Mesenchymal stem cell (in vitro differentiated cells and primary cell): ENCODE measurements at regions not wholly inside any gene's neighbourhood (a gene's known extent, or its start where the extent isn't known, plus 50 kb on each side); places are given as distances from the start of the nearest gene placed in this dataset.

Experiments
- DNase-seq: peaks from one replicate; pipeline ENCODE4 v3.0.0-alpha.2; 2013
- H2AFZ ChIP-seq: one replicate; pipeline ENCODE4 v1.6.1; 2013; ENCODE audit warnings: low read depth, mild to moderate bottlenecking, control low read depth, inconsistent platforms, low read length, moderate library complexity
- H2AK5ac ChIP-seq: 2 replicates; pipeline ENCODE4 v1.6.1; 2013; ENCODE audit warnings: low read length, moderate library complexity, mild to moderate bottlenecking, inconsistent platforms; ENCODE audit not compliant: severe bottlenecking
- H2BK120ac ChIP-seq: one replicate; pipeline ENCODE4 v1.6.1; 2013; ENCODE audit warnings: low read depth, mild to moderate bottlenecking, inconsistent platforms, low read length, moderate library complexity
- H2BK12ac ChIP-seq, 2 experiments: one replicate each; pipeline ENCODE4 v1.6.1; 2013; ENCODE audit warnings: inconsistent platforms in 2 of 2, low read length in 2 of 2, mild to moderate bottlenecking in 2 of 2, moderate library complexity in 2 of 2, control low read depth in 1 of 2
- H2BK15ac ChIP-seq: one replicate; pipeline ENCODE4 v1.6.1; 2013; ENCODE audit warnings: mild to moderate bottlenecking, low read depth, inconsistent platforms; ENCODE audit not compliant: poor library complexity, severe bottlenecking
- H2BK5ac ChIP-seq: 2 replicates; pipeline ENCODE4 v1.6.1; 2013; ENCODE audit warnings: low read depth, mild to moderate bottlenecking, low read length, control low read depth, inconsistent platforms; ENCODE audit not compliant: poor library complexity, severe bottlenecking
- H3K14ac ChIP-seq, 2 experiments: one replicate each; pipeline ENCODE4 v1.6.1; 2013; ENCODE audit warnings: inconsistent platforms in 2 of 2, low read length in 2 of 2, control low read depth in 1 of 2, mild to moderate bottlenecking in 1 of 2, moderate library complexity in 1 of 2
- H3K18ac ChIP-seq, 2 experiments: one replicate each; pipeline ENCODE4 v1.6.1; 2013; ENCODE audit warnings: inconsistent platforms in 2 of 2, low read length in 2 of 2, control low read depth in 1 of 2, low read depth in 1 of 2, mild to moderate bottlenecking in 1 of 2
- H3K23ac ChIP-seq, 2 experiments: one replicate each; pipeline ENCODE4 v1.6.1; 2013; ENCODE audit warnings: inconsistent platforms in 2 of 2, low read length in 2 of 2, mild to moderate bottlenecking in 2 of 2, moderate library complexity in 2 of 2, control low read depth in 1 of 2
- H3K27ac ChIP-seq: 2 replicates; pipeline ENCODE4 v1.5.1; 2013; ENCODE audit warnings: mild to moderate bottlenecking, moderate library complexity, low read length, control low read depth, inconsistent platforms; ENCODE audit not compliant: poor library complexity, severe bottlenecking
- H3K27me3 ChIP-seq, 2 experiments: 2 replicates each; pipeline versions ENCODE4 v1.6.1 to v1.7.0; 2013; ENCODE audit warnings: low read length in 2 of 2, mild to moderate bottlenecking in 2 of 2, moderate library complexity in 2 of 2, control low read depth in 1 of 2, inconsistent platforms in 1 of 2; ENCODE audit not compliant: control insufficient read depth in 1 of 2, insufficient read depth in 1 of 2
- H3K36me3 ChIP-seq, 2 experiments: 2 replicates each; pipeline versions ENCODE4 v1.6.1 to v1.7.0; 2013; ENCODE audit warnings: low read length in 2 of 2, control low read depth in 1 of 2, inconsistent platforms in 1 of 2, low read depth in 1 of 2, mild to moderate bottlenecking in 1 of 2; ENCODE audit not compliant: insufficient read depth in 2 of 2, control insufficient read depth in 1 of 2
- H3K4ac ChIP-seq, 2 experiments: one replicate each; pipeline ENCODE4 v1.6.1; 2013; ENCODE audit warnings: inconsistent platforms in 2 of 2, low read length in 2 of 2, mild to moderate bottlenecking in 2 of 2, moderate library complexity in 2 of 2, control low read depth in 1 of 2, low read depth in 1 of 2
- H3K4me1 ChIP-seq: 2 replicates; pipeline ENCODE4 v1.6.1; 2013; ENCODE audit warnings: low read depth, low read length, control low read depth; ENCODE audit not compliant: control insufficient read depth, insufficient read depth
- H3K4me2 ChIP-seq: 2 replicates; pipeline ENCODE4 v1.6.1; 2013; ENCODE audit warnings: low read length, mild to moderate bottlenecking, inconsistent platforms; ENCODE audit not compliant: poor library complexity, severe bottlenecking
- H3K4me3 ChIP-seq, 2 experiments: 2 replicates each; pipeline versions ENCODE4 v1.5.1 to v1.7.0; 2013; ENCODE audit warnings: low read length in 2 of 2, mild to moderate bottlenecking in 2 of 2, control low read depth in 1 of 2, low read depth in 1 of 2; ENCODE audit not compliant: insufficient read depth in 1 of 2
- H3K79me1 ChIP-seq: replicated peaks from 2 replicates; pipeline ENCODE4 v1.6.1; 2013; ENCODE audit warnings: mild to moderate bottlenecking, control low read depth, low read length, inconsistent platforms; ENCODE audit not compliant: poor library complexity, severe bottlenecking
- H3K9ac ChIP-seq: 2 replicates; pipeline ENCODE4 v1.7.0; 2013; ENCODE audit warnings: mild to moderate bottlenecking, low read length, moderate library complexity
- H3K9me3 ChIP-seq: 2 replicates; pipeline ENCODE4 v1.7.0; 2013; ENCODE audit warnings: mild to moderate bottlenecking, low read length; ENCODE audit not compliant: control insufficient read depth
- H4K8ac ChIP-seq: one replicate; pipeline ENCODE4 v1.6.1; 2013; ENCODE audit warnings: inconsistent platforms, mild to moderate bottlenecking, low read length, moderate library complexity
- H4K91ac ChIP-seq: one replicate; pipeline ENCODE4 v1.6.1; 2013; ENCODE audit warnings: mild to moderate bottlenecking, low read length, inconsistent platforms
- WGBS: methylation state at CpG from one replicate; pipeline ENCODE4 v1.1.7; 2013; ENCODE audit warnings: mixed read lengths; 5-methylcytosine and 5-hydroxymethylcytosine counted together

DNA sequence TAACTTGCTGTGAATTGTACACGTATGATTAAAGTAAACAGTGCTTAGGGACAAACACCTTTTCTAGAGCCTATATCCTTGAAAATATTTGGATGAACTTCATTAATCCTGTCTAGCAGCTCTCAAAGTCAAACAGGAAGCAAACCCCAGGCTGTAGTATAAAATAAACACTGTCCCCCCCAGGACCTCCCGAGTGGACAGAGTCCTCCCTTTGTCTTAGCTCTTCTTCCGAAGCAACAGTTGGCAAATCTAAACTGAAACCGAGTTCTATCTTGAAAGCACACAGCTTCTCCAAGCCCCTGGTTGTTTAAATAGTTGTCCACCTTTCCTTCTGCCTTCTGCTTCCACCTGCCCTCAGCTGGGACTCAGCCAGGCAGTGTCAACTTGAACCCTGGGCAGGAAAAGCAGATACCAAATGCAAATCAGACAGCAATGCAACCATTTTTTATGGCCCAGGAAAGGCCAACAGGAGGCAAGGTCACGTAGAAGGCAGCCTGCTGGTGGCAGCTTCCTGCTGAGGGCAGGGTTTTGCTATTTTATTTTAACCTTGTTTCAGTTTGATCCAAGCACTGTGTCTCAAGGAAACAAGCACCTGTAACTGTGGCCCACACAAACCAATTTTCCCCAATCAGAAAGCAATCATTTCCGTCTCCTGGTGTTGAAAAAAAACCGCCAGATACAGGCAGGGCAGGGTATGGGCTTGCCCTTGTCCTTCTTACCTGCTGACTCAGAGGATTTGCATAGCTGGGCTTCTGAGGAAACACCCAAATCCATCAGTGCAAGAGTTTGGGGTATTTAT, 110.3 kb upstream of the KIT start:
- Histone ChIP-seq H3K9ac (no peak overlapping the region), H3K36me3 (no peaks in the 10 kb centered on the region), H3K9me3 (no peaks in the 10 kb centered on the region), H4K91ac (no peak overlapping the region), H2AFZ (no peak overlapping the region), H3K4me1 (peaks cover 8% of the 10 kb centered on the region), H4K8ac (no peak overlapping the region), H3K79me1 (no peaks in the 10 kb centered on the region), H3K23ac (no peak overlapping the region), H2AK5ac (no peak overlapping the region), H3K4me2 (no peak overlapping the region), H2BK12ac (no peak overlapping the region), H3K27me3 (peaks cover 0 to 4% of the 10 kb centered on the region in 2 experiments), H3K4me3 (no peak overlapping the region), H3K27ac (no peak overlapping the region), H3K14ac (no peak overlapping the region), H2BK5ac (no peak overlapping the region), H2BK15ac (no peak overlapping the region), H3K4ac (no peak overlapping the region), H3K18ac (no peak overlapping the region), H2BK120ac (no peak overlapping the region)
- 57% methylated on average over 7 of the region's 7 CpGs for WGBS
- no peak for DNase-seq

GRCh38 chr4:54548098-54548620, 109.6 kb upstream of the KIT start:
- no peaks in the 10 kb centered on the region for H3K9me3 ChIP-seq
- H2AFZ ChIP-seq: no peak overlapping the region
- no peak overlapping the region for H3K4ac ChIP-seq
- peaks cover 8% of the 10 kb centered on the region for H3K4me1 ChIP-seq
- 100% methylated on average over 2 of the region's 3 CpGs for WGBS
- no peak overlapping the region for H3K23ac ChIP-seq
- H3K18ac ChIP-seq: no peak overlapping the region
- no peak overlapping the region for H2AK5ac ChIP-seq
- no peak overlapping the region for H4K8ac ChIP-seq
- H3K27me3 ChIP-seq: peaks cover 0 to 4% of the 10 kb centered on the region in 2 experiments
- H2BK120ac ChIP-seq: no peak overlapping the region
- H2BK15ac ChIP-seq: no peak overlapping the region
- no peak overlapping the region for H3K4me2 ChIP-seq
- no peaks in the 10 kb centered on the region for H3K36me3 ChIP-seq
- H2BK5ac ChIP-seq: no peak overlapping the region
- no peak for DNase-seq
- H3K4me3 ChIP-seq: no peak overlapping the region
- no peak overlapping the region for H3K27ac ChIP-seq
- H3K79me1 ChIP-seq: no peaks in the 10 kb centered on the region
- H2BK12ac ChIP-seq: no peak overlapping the region
- no peak overlapping the region for H3K14ac ChIP-seq
- H4K91ac ChIP-seq: no peak overlapping the region
- H3K9ac ChIP-seq: no peak overlapping the region

DNA sequence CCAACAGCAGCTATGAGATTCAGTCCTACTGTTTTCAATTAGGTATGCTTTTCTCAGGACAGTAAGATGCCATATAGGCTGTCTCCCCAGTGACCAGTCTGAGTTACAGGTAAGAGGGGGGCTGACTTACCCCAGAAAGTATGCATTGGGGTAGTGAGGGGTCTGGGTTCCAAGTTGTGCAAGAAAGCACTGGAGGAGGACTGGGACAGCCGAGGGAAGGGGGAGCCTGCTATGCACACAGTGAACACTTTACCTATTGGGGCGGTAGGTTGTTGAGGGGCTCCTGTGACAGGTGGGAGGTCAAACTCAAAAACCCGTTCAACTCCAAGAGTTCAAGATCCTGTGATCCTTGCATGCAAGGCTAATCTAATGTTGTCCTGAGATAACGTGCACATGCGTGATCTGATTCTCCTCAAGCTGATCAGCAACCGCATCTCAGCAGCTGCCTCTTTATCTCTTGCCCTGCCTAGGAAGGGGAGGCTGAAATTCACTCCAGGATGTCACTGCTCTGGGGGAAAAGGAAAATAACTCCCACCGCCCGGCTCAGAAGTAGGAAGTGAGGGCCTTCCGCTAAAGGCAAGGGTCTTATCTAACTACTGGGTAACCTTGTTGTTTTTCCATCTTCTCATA, 108.8 kb upstream of the KIT start:
- H2BK120ac ChIP-seq: no peak overlapping the region
- DNase-seq: no peak
- H2AK5ac ChIP-seq: no peak overlapping the region
- no peak overlapping the region for H3K4me2 ChIP-seq
- H3K14ac ChIP-seq: no peak overlapping the region
- no peak overlapping the region for H2BK12ac ChIP-seq
- peaks cover 0 to 4% of the 10 kb centered on the region in 2 experiments for H3K27me3 ChIP-seq
- no peaks in the 10 kb centered on the region for H3K79me1 ChIP-seq
- H4K91ac ChIP-seq: no peak overlapping the region
- H3K23ac ChIP-seq: no peak overlapping the region
- H3K27ac ChIP-seq: no peak overlapping the region
- 96% methylated on average over 8 of the region's 9 CpGs for WGBS
- no peak overlapping the region for H2BK5ac ChIP-seq
- H3K9me3 ChIP-seq: no peaks in the 10 kb centered on the region
- H3K18ac ChIP-seq: no peak overlapping the region
- H4K8ac ChIP-seq: no peak overlapping the region
- H3K4me3 ChIP-seq: no peak overlapping the region
- H2AFZ ChIP-seq: no peak overlapping the region
- H3K36me3 ChIP-seq: no peaks in the 10 kb centered on the region
- no peak overlapping the region for H3K4ac ChIP-seq
- no peak overlapping the region for H2BK15ac ChIP-seq
- peaks cover 11% of the 10 kb centered on the region for H3K4me1 ChIP-seq
- no peak overlapping the region for H3K9ac ChIP-seq

DNA sequence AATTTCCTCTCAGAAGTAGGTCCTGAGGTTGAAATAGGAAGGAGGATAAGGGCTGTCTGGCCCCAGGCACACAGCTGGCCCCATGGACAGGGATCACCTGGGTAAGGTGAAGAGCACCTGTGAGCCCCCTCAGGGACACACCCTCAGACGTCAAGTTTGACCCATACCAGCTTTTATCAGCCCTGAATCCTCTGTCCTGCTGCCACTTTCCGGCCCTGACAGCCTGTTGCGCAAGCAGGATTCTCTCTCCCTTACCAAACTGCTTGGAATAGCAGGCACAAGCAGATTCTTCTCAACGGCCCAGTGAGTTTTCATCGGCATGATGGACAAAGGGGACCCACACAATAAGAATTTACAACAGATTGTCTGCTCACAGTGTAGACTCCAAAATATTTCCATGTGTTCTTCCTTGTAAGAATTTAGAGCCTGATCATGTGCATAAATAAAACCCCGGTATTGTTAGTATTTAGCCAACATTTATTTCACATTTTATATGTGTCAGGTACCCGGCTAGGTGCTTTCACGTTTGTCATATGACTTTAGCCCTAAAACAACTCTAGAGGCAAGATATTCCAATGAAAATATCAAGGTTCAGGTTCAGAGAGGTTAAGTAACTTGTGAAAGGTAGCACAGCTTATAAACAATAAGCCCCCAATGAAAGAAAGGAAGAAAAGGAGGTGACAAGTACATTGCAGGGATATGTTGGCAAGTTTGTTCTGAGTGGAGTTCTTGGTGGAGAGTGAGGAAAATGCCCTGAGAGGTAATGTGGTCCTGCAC, 107.2 kb upstream of the KIT start:
- peak; percentile 67 for DNase-seq
- WGBS: 46% methylated on average over 6 of the region's 8 CpGs
- H4K8ac ChIP-seq: no peak overlapping the region

More for the DNA sequence above, 107.2 kb upstream of the KIT start:
- H3K4ac ChIP-seq: no peak overlapping the region
- H2AK5ac ChIP-seq: peak overlapping the region; percentile 35
- peak overlapping the region; percentile 4 for H3K4me2 ChIP-seq
- no peaks in the 10 kb centered on the region for H3K79me1 ChIP-seq
- no peak overlapping the region for H2BK5ac ChIP-seq
- H2BK12ac ChIP-seq: peak overlapping the region in 1 of 2 experiments; percentile 38
- H3K27me3 ChIP-seq: peaks cover 0 to 4% of the 10 kb centered on the region in 2 experiments
- no peak overlapping the region for H3K27ac ChIP-seq
- peak overlapping the region; percentile 6 for H2BK15ac ChIP-seq
- H3K9me3 ChIP-seq: no peaks in the 10 kb centered on the region
- H3K23ac ChIP-seq: no peak overlapping the region
- H4K91ac ChIP-seq: no peak overlapping the region
- no peak overlapping the region for H3K14ac ChIP-seq
- H3K18ac ChIP-seq: peak overlapping the region in 1 of 2 experiments; percentile 16
- no peak overlapping the region for H3K4me3 ChIP-seq
- no peaks in the 10 kb centered on the region for H3K36me3 ChIP-seq
- no peak overlapping the region for H3K9ac ChIP-seq
- H3K4me1 ChIP-seq: peaks cover 11% of the 10 kb centered on the region
- no peak overlapping the region for H2BK120ac ChIP-seq
- H2AFZ ChIP-seq: no peak overlapping the region
